Gastroesophageal sphincter (tissue), 3 donors: ENCODE measurements at regions not wholly inside any gene's neighbourhood (a gene's known extent, or its start where the extent isn't known, plus 50 kb on each side); places are given as distances from the start of the nearest gene placed in this dataset.

Source experiments
- POLR2AphosphoS5 ChIP-seq: sonication (generic); formaldehyde crosslinking; IDR thresholded peaks from one replicate; pipeline ENCODE4 v1.6.1; 2017; ENCODE audit warnings: antibody characterized with exemption
- TF ChIP-seq, protein P1 (sequence below), 4 experiments: fragments of 200-600 bp in 2 of 4; fragments of 450-650 bp in 2 of 4; sonication (generic) in 1 of 4; IDR thresholded peaks; one replicate each; pipeline ENCODE4 v1.5.1; 2017 to 2019; ENCODE audit warnings: antibody characterized with exemption in 4 of 4, mild to moderate bottlenecking in 2 of 4, moderate library complexity in 2 of 4

DNA sequence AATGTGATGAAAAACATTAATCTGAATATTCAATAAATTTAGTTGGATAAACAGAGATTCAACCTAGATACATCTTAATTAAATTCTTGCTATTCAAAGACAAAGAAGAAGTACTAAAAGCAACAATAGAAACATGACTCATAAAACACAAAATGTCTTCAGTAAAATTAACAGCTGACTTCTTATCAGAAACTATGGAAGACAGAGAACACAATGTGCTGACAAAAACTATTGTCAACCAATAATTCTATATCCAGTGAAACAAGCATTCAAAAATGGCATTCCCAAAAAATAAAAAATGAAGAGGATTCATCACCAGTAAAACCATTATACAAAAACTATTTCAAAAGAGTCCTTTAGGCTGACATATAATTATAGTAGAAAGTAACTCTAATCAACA is 400.5 kb upstream of the SORCS1 start:
- TF ChIP-seq, protein P1, sequence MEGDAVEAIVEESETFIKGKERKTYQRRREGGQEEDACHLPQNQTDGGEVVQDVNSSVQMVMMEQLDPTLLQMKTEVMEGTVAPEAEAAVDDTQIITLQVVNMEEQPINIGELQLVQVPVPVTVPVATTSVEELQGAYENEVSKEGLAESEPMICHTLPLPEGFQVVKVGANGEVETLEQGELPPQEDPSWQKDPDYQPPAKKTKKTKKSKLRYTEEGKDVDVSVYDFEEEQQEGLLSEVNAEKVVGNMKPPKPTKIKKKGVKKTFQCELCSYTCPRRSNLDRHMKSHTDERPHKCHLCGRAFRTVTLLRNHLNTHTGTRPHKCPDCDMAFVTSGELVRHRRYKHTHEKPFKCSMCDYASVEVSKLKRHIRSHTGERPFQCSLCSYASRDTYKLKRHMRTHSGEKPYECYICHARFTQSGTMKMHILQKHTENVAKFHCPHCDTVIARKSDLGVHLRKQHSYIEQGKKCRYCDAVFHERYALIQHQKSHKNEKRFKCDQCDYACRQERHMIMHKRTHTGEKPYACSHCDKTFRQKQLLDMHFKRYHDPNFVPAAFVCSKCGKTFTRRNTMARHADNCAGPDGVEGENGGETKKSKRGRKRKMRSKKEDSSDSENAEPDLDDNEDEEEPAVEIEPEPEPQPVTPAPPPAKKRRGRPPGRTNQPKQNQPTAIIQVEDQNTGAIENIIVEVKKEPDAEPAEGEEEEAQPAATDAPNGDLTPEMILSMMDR (IDR thresholded peaks at IDR 0.05) = no peak
- TF ChIP-seq POLR2AphosphoS5 = no peak
